RWPE1 (cell line): ENCODE measurements at regions not wholly inside any gene's neighbourhood (a gene's known extent, or its start where the extent isn't known, plus 50 kb on each side); places are given as distances from the start of the nearest gene placed in this dataset.

Experiments used
- CTCF ChIA-PET: fragments of 350-600 bp; sonication (Branson Sonifier 250); formaldehyde crosslinking; extraction: SDS; loops from one replicate; lab custom pipeline; 2021; lab: Yijun Ruan, JAX
- POLR2A ChIA-PET: fragments of 400-600 bp; formaldehyde crosslinking; extraction: SDS; loops from one replicate; lab custom pipeline; 2020; ENCODE audit warnings: antibody characterized with exemption; ENCODE audit not compliant: low non-redundant PET; lab: Yijun Ruan, JAX
- DNase-seq: peaks from one replicate; pipeline ENCODE4 v3.0.0; 2012; ENCODE audit warnings: low spot score
- H3K27ac ChIP-seq: fragments of 450-650 bp; 2 replicates; pipeline ENCODE4 v1.5.1; 2017
- TF ChIP-seq, protein P1 (sequence below): fragments of 450-650 bp; conservative IDR thresholded peaks from 2 replicates; pipeline ENCODE4 v1.5.1; 2017; ENCODE audit warnings: low read depth, mild to moderate bottlenecking

DNA sequence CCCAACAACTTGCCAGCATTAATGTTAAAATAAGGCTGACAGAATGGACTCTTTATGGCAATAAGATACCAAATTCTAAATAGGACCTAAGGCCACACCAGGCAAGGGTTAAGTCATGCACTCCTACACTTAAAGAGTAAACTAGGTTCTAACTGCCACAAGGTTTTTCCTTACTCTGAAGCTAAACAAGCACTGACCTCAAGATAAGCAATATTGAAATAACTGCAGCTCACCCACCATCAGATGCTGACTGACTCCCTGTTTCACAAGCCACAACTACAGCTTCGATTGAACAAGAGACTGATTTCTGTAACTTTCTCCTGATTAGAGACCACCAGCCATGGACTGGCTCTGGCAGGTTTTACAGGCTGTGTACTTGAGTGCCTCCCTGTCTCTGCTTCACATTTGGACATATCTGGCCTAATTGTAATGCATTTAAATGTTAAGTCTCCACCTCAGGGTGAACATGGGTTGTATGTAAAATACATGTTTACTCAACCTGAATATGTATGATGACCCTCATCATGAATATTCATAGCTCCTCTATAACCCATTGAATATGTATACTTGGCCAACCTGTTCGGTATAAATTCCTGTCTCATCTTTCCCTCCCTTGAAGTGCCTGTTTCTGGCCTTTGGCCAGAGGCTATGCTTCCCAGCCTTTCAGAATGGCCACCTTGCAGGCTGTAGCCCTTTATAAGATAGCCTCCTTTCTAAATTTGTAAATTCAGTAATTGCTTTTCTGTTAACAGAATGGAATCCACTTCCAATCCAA is 70.5 kb upstream of the DAAM1 start:
- ChIA-PET CTCF (interaction anchor here (0.6 kb wide), 1 partner anchor 366 kb away, joined by 3 read pairs; the partner anchor contains the start of genes JKAMP and L3HYPDH), POLR2A (no interaction called here)
- no peak overlapping the region for H3K27ac ChIP-seq
- TF ChIP-seq, protein P1, sequence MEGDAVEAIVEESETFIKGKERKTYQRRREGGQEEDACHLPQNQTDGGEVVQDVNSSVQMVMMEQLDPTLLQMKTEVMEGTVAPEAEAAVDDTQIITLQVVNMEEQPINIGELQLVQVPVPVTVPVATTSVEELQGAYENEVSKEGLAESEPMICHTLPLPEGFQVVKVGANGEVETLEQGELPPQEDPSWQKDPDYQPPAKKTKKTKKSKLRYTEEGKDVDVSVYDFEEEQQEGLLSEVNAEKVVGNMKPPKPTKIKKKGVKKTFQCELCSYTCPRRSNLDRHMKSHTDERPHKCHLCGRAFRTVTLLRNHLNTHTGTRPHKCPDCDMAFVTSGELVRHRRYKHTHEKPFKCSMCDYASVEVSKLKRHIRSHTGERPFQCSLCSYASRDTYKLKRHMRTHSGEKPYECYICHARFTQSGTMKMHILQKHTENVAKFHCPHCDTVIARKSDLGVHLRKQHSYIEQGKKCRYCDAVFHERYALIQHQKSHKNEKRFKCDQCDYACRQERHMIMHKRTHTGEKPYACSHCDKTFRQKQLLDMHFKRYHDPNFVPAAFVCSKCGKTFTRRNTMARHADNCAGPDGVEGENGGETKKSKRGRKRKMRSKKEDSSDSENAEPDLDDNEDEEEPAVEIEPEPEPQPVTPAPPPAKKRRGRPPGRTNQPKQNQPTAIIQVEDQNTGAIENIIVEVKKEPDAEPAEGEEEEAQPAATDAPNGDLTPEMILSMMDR = no peak
- no peak for DNase-seq

DNA sequence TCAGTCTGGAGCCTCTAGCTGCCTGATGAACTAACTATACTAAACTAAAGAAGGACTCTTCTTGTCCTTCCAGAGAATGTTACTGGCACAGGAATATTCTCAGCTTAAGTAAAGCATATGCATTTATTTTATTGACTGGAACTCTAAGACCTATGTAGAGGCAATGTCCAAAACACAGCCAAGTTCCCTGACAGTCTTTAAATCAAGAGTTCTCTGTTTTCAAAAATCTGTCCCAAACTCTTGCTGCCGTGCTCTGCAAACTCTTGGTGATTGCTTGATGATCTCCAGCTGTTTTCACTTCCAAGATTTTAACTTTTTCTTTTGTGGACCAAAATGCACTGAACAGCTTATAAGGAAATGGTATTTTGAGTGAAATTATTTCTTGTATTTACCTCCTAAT is 67.5 kb upstream of the DAAM1 start:
- DNase-seq = no peak
- TF ChIP-seq, protein P1 = no peak
- ChIA-PET CTCF (interaction anchor here (0.6 to 1.2 kb wide), 3 partner anchors 9 to 620 kb away, joined by 4 to 5 read pairs (median 4); no protein-coding TSS in a partner anchor), POLR2A (no interaction called here)
- H3K27ac ChIP-seq = no peak overlapping the region

DNA sequence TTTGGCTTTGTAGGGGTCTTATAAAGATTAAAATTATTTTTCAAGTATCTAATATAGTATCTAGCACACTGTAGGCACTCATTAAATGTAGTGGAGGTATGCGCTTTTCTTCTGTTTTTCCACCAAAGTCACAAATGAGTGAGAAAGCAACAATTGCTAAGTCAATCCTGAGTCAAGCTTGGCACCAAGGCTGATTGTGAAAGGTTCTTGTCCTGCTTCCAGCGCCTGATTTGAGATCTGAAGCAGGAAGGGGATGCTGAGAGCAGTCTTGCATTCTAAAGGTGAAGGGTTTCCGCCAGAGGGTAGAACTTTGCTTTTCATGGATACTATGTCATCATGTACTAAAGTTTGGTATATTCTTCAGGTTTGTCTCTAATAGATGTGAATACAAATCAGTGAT is 64.9 kb upstream of the DAAM1 start:
- ChIA-PET POLR2A (no interaction called here), CTCF (interaction anchor here (0.6 to 2.2 kb wide), 4 partner anchors 49 to 969 kb away, joined by 3 to 13 read pairs (median 3); no protein-coding TSS in a partner anchor)
- DNase-seq = no peak
- TF ChIP-seq, protein P1 = no peak
- no peak overlapping the region for H3K27ac ChIP-seq

DNA sequence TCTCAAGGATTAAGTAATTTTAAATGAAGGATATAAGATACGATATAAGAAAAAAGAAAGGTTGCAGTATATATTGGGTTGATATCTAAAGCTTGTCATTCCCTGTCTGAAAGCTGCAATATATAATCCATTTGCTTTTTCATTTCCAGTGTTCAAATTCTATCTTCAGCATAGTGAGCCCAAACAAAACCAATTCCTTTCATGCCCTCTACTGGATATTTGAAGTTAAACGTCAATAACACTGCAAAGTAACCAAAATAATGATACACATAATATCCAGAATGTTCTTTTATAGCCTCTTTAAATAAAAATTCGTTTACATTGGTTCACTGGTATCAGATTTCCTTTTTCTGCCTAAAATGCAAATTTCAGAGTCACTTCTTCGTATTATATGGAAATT is 64.5 kb upstream of the DAAM1 start:
- H3K27ac ChIP-seq = no peak overlapping the region
- TF ChIP-seq, protein P1 = peak; percentile 46
- ChIA-PET CTCF (interaction anchor here (0.6 to 2.2 kb wide), 5 partner anchors 49 to 970 kb away, joined by 3 to 13 read pairs (median 3); partner anchors contain the start of gene CCDC175), POLR2A (no interaction called here)
- DNase-seq = peak; percentile 20

DNA sequence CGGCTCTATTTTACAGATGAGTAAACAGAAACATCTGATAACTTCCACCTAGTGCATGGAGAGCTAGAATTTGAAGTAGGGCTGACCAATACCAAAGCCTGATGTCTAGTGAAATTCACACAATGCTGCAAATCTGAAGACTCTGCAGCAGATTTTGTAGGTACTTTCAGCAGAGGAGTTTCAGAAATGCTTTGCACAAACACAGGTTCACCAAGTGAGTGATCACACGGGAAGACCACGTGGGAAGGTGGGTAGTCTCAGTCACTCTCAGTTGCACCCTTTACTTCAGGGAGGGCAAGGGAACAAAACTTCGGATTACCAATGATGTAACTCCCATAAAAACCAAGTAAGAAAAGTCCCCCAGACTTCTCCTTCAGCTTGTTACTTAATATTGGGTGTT is 63.3 kb upstream of the DAAM1 start:
- POLR2A ChIA-PET = no interaction called here
- no peak overlapping the region for H3K27ac ChIP-seq

More for the DNA sequence above, 63.3 kb upstream of the DAAM1 start:
- TF ChIP-seq, protein P1 = no peak
- CTCF ChIA-PET = interaction anchor here (0.6 to 2.2 kb wide), 5 partner anchors 16 to 624 kb away, joined by 3 to 13 read pairs (median 4); no protein-coding TSS in a partner anchor
- no peak for DNase-seq
